ENCODE measurements at regions not wholly inside any gene's neighbourhood (a gene's known extent, or its start where the extent isn't known, plus 50 kb on each side); places are given as distances from the start of the nearest gene placed in this dataset.

GRCh38 chr2:175441181-175441761, 259.8 kb upstream of the ATP5MC3 start:
- intact Hi-C loops (cut with micrococcal nuclease) = no loop called here
- H2AFZ ChIP-seq (ENCODE audit: low read depth, low read length, poor library complexity, severe bottlenecking) = no peak overlapping the region
- no peak overlapping the region for H3K27ac ChIP-seq (ENCODE audit: low read depth, low read length)
- TF ChIP-seq ZBTB33 (IDR thresholded peaks at IDR 0.05; ENCODE audit: extremely low read depth, insufficient replicate concordance, low read length) (no peak), FOSL1 (IDR thresholded peaks at IDR 0.05; ENCODE audit: low read depth) (no peak), EZH2phosphoT487 (IDR thresholded peaks at IDR 0.05; ENCODE audit: borderline replicate concordance) (no peak), SP1 (IDR thresholded peaks at IDR 0.05; ENCODE audit: low read depth) (no peak), CTCF (IDR thresholded peaks at IDR 0.05 in 2 of 3, conservative IDR thresholded peaks at IDR 0.05 in 1 of 3; ENCODE audit: borderline replicate concordance in 1 of 3, insufficient read depth in 1 of 3, low read depth in 2 of 3, low read length in 2 of 3) (no peak), ELF1 (IDR thresholded peaks at IDR 0.05; ENCODE audit: borderline replicate concordance, low read depth) (no peak), MAX (IDR thresholded peaks at IDR 0.05) (no peak), JUND (IDR thresholded peaks at IDR 0.05) (no peak), EZH2 (IDR thresholded peaks at IDR 0.05) (no peak), REST (IDR thresholded peaks at IDR 0.05; ENCODE audit: low read depth) (no peak), SRF (IDR thresholded peaks at IDR 0.05; ENCODE audit: low read depth) (no peak), POLR2A (IDR thresholded peaks at IDR 0.05; ENCODE audit: borderline replicate concordance, extremely low read depth, insufficient read depth, insufficient read length) (no peak), CEBPB (IDR thresholded peaks at IDR 0.05; ENCODE audit: low read depth) (no peak), POLR2AphosphoS5 (IDR thresholded peaks at IDR 0.05; ENCODE audit: low read depth, low read length) (no peak), TCF7L2 (IDR thresholded peaks at IDR 0.05; ENCODE audit: borderline replicate concordance, extremely low read depth, insufficient read depth, insufficient read length) (no peak)
- no peaks in the 10 kb centered on the region for H3K79me2 ChIP-seq (ENCODE audit: insufficient read depth, low read length)
- ATAC-seq = no peak
- POLR2A ChIA-PET = no interaction called here
- no peak overlapping the region for H3K9ac ChIP-seq (ENCODE audit: low read length)
- no peaks in the 10 kb centered on the region for H3K9me3 ChIP-seq (ENCODE audit: control insufficient read depth in 1 of 2, insufficient read depth in 1 of 2, low read depth in 1 of 2, low read length in 2 of 2)
- no TSS peak for BruUV-seq (replicated peaks)
- no peaks in the 10 kb centered on the region for H3K36me3 ChIP-seq (ENCODE audit: control insufficient read depth in 1 of 2, insufficient read depth in 2 of 2, low read length in 2 of 2)
- H3K4me1 ChIP-seq (ENCODE audit: control insufficient read depth in 1 of 2, insufficient read depth in 2 of 2, low read length in 2 of 2) = no peaks in the 10 kb centered on the region
- H3K4me3 ChIP-seq (replicated peaks in 1 of 2; ENCODE audit: low read depth in 1 of 2, low read length in 2 of 2) = no peak overlapping the region
- DNase-seq (ENCODE audit: low read depth, low spot score) = no peak
- H3K9me2 ChIP-seq (ENCODE audit: insufficient read depth) = no peaks in the 10 kb centered on the region
- CTCF ChIA-PET = no interaction called here
- H3K4me2 ChIP-seq (ENCODE audit: low read length) = no peak overlapping the region
- H3K27me3 ChIP-seq (ENCODE audit: insufficient read depth, low read length) = no peaks in the 10 kb centered on the region
- RAD21 ChIA-PET (ENCODE audit: low non-redundant PET in 1 of 2, low total read pairs in 2 of 2, uncharacterized antibody in 2 of 2, unreplicated experiment in 2 of 2) = no interaction called here
- no peaks in the 10 kb centered on the region for H4K20me1 ChIP-seq (ENCODE audit: insufficient read depth)
